CD14-positive monocyte (primary cell): ENCODE measurements at regions not wholly inside any gene's neighbourhood (a gene's known extent, or its start where the extent isn't known, plus 50 kb on each side); places are given as distances from the start of the nearest gene placed in this dataset.

Source experiments
- DNase-seq, 3 donors: peaks; one replicate each; pipeline ENCODE4 v3.0.0-alpha.2; 2011 to 2022
- H2AFZ ChIP-seq: 2 replicates; pipeline ENCODE4 v1.6.0; 2012; ENCODE audit warnings: mild to moderate bottlenecking, low read depth, low read length, inconsistent platforms; ENCODE audit not compliant: insufficient read depth, poor library complexity, severe bottlenecking
- H3K27ac ChIP-seq, 2 donors: 1 replicate in 1 of 2; 2 replicates in 1 of 2; pipeline ENCODE4 v1.5.1; 2012 to 2013; ENCODE audit warnings: low read length in 2 of 2, control low read depth in 1 of 2, inconsistent platforms in 1 of 2, low read depth in 1 of 2, mild to moderate bottlenecking in 1 of 2
- H3K27me3 ChIP-seq, 2 donors: one replicate each; pipeline versions ENCODE4 v1.6.0 to v1.6.1; 2011 to 2013; ENCODE audit warnings: low read length in 2 of 2; ENCODE audit not compliant: control insufficient read depth in 2 of 2, insufficient read depth in 2 of 2
- H3K36me3 ChIP-seq, 2 donors: replicated peaks in 1 of 2; 1 replicate in 1 of 2; 2 replicates in 1 of 2; pipeline versions ENCODE4 v1.5.1 to v1.6.1; 2012 to 2013; ENCODE audit warnings: low read length in 2 of 2, control low read depth in 1 of 2, inconsistent platforms in 1 of 2, mild to moderate bottlenecking in 1 of 2; ENCODE audit not compliant: insufficient read depth in 2 of 2, control insufficient read depth in 1 of 2
- H3K4me1 ChIP-seq, 2 donors: 1 replicate in 1 of 2; 2 replicates in 1 of 2; pipeline versions ENCODE4 v1.5.1 to v1.6.1; 2012 to 2013; ENCODE audit warnings: low read length in 2 of 2, control low read depth in 1 of 2, inconsistent platforms in 1 of 2, mild to moderate bottlenecking in 1 of 2, moderate library complexity in 1 of 2; ENCODE audit not compliant: insufficient read depth in 2 of 2, control insufficient read depth in 1 of 2
- H3K4me2 ChIP-seq: replicated peaks from 2 replicates; pipeline ENCODE3; 2012; ENCODE audit warnings: low read length, moderate library complexity, mild to moderate bottlenecking; ENCODE audit not compliant: poor library complexity, severe bottlenecking; ENCODE audit errors: extremely low read depth
- H3K4me3 ChIP-seq, 3 experiments: fragments of 200-600 bp in 1 of 3; sonication (generic) in 1 of 3; replicated peaks in 1 of 3; 1 replicate in 2 of 3; 2 replicates in 1 of 3; pipeline ENCODE4 v1.5.1; 2011 to 2013; ENCODE audit warnings: low read length in 3 of 3, mild to moderate bottlenecking in 3 of 3, control low read depth in 2 of 3, low read depth in 2 of 3, inconsistent platforms in 1 of 3, moderate library complexity in 1 of 3
- H3K79me2 ChIP-seq: 2 replicates; pipeline ENCODE4 v1.6.0; 2012; ENCODE audit warnings: mild to moderate bottlenecking, control low read depth, inconsistent platforms, low read length, moderate library complexity; ENCODE audit not compliant: insufficient read depth
- H3K9ac ChIP-seq: 2 replicates; pipeline ENCODE4 v1.6.0; 2017; ENCODE audit warnings: low read length, mild to moderate bottlenecking; ENCODE audit not compliant: insufficient read depth, poor library complexity, severe bottlenecking
- H3K9me3 ChIP-seq, 2 donors: replicated peaks in 1 of 2; 1 replicate in 1 of 2; 2 replicates in 1 of 2; pipeline versions ENCODE4 v1.5.1 to v1.6.1; 2012 to 2013; ENCODE audit warnings: low read length in 2 of 2, control low read depth in 1 of 2; ENCODE audit not compliant: control insufficient read depth in 1 of 2, insufficient read depth in 1 of 2
- H4K20me1 ChIP-seq: 2 replicates; pipeline ENCODE4 v1.6.0; 2012; ENCODE audit warnings: mild to moderate bottlenecking, low read length, control low read depth, moderate library complexity; ENCODE audit not compliant: insufficient read depth
- H3K27ac Mint-ChIP-seq, 7 donors: one replicate each; pipeline ENCODE4 v1.8.0; 2020; ENCODE audit warnings: mild to moderate bottlenecking in 7 of 7, mixed read lengths in 7 of 7, moderate library complexity in 6 of 7, inconsistent platforms in 2 of 7
- H3K27me3 Mint-ChIP-seq, 3 donors: one replicate each; pipeline ENCODE4 v1.8.0; 2021 to 2022; ENCODE audit warnings: low read depth in 3 of 3, mild to moderate bottlenecking in 3 of 3, mixed read lengths in 3 of 3, moderate library complexity in 3 of 3, inconsistent platforms in 1 of 3
- H3K36me3 Mint-ChIP-seq, 2 donors: one replicate each; pipeline ENCODE4 v1.8.0; 2020; ENCODE audit warnings: mixed read lengths in 2 of 2, inconsistent platforms in 1 of 2, mild to moderate bottlenecking in 1 of 2
- H3K4me1 Mint-ChIP-seq: one replicate; pipeline ENCODE4 v1.8.0; 2020; ENCODE audit warnings: mild to moderate bottlenecking, mixed read lengths
- H3K4me3 Mint-ChIP-seq, 2 donors: one replicate each; pipeline ENCODE4 v1.8.0; 2020; ENCODE audit warnings: mild to moderate bottlenecking in 2 of 2, mixed read lengths in 2 of 2, moderate library complexity in 1 of 2
- H3K9me3 Mint-ChIP-seq, 7 donors: one replicate each; pipeline ENCODE4 v1.8.0; 2020 to 2022; ENCODE audit warnings: mixed read lengths in 7 of 7, mild to moderate bottlenecking in 6 of 7, moderate library complexity in 6 of 7, inconsistent platforms in 2 of 7
- CTCF ChIP-seq: fragments of 200-600 bp; IDR thresholded peaks from one replicate; pipeline ENCODE4 v1.8.0; 2022; ENCODE audit warnings: antibody characterized with exemption, mild to moderate bottlenecking
- WGBS: methylation state at CpG from one replicate; pipeline ENCODE4 v1.1.5; 2013; ENCODE audit warnings: missing lambda C conversion rate; ENCODE audit not compliant: insufficient coverage; 5-methylcytosine and 5-hydroxymethylcytosine counted together
- intact Hi-C, 2 donors: fragments of 100-400 bp; cut with micrococcal nuclease; formaldehyde crosslinking; loops; one replicate each; pipeline versions ENCODE4 v1.15.0 to v1.15.1; 2023

- H3K9me3 Mint-ChIP-seq, result no peaks in the 10 kb centered on the region
- Histone ChIP-seq H3K9ac (no peak overlapping the region), H3K4me1 (no peaks in the 10 kb centered on the region), H3K36me3 (no peaks in the 10 kb centered on the region), H2AFZ (no peak overlapping the region), H3K79me2 (no peaks in the 10 kb centered on the region), H3K9me3 (no peaks in the 10 kb centered on the region), H3K27ac (no peak overlapping the region), H4K20me1 (no peaks in the 10 kb centered on the region), H3K4me2 (no peak overlapping the region), H3K27me3 (no peaks in the 10 kb centered on the region), H3K4me3 (no peak overlapping the region)
- WGBS, result no CpG with 5 or more reads among the region's 1 CpG
- no peak overlapping the region for H3K4me3 Mint-ChIP-seq
- H3K36me3 Mint-ChIP-seq, result no peaks in the 10 kb centered on the region
- intact Hi-C loops, result loop anchor here in 1 of 2 donors (5.0 kb wide), 1 partner anchor 213 kb away; no protein-coding TSS in a partner anchor
- no peak for TF ChIP-seq CTCF
- H3K27ac Mint-ChIP-seq, result peak overlapping the region in 1 of 7 donors; percentile 38
- no peaks in the 10 kb centered on the region for H3K4me1 Mint-ChIP-seq
- peaks cover 0 to 1% (median 0%) of the 10 kb centered on the region in 3 donors for H3K27me3 Mint-ChIP-seq
- DNase-seq, result no peak
These were observed 63.7 kb upstream of the TANC1 start for GRCh38 chr2:158904627-158905177.

- H3K9ac ChIP-seq, result no peak overlapping the region
- H3K27ac Mint-ChIP-seq, result no peak overlapping the region
- H3K9me3 Mint-ChIP-seq, result no peaks in the 10 kb centered on the region
- no peak overlapping the region for H3K4me3 ChIP-seq
- H3K79me2 ChIP-seq, result no peaks in the 10 kb centered on the region
- no peaks in the 10 kb centered on the region for H3K27me3 ChIP-seq
- no peaks in the 10 kb centered on the region for H4K20me1 ChIP-seq
- H2AFZ ChIP-seq, result no peak overlapping the region
- H3K4me3 Mint-ChIP-seq, result no peak overlapping the region
- no peak for DNase-seq
- H3K9me3 ChIP-seq, result no peaks in the 10 kb centered on the region
- H3K27me3 Mint-ChIP-seq, result peaks cover 0 to 1% (median 0%) of the 10 kb centered on the region in 3 donors
- H3K4me1 ChIP-seq, result no peaks in the 10 kb centered on the region
- TF ChIP-seq CTCF, result no peak
- no peaks in the 10 kb centered on the region for H3K4me1 Mint-ChIP-seq
- intact Hi-C loops, result no loop called here
- no peak overlapping the region for H3K4me2 ChIP-seq
- 100% methylated on average over 1 of the region's 3 CpGs for WGBS
- H3K27ac ChIP-seq, result no peak overlapping the region
- no peaks in the 10 kb centered on the region for H3K36me3 ChIP-seq
- no peaks in the 10 kb centered on the region for H3K36me3 Mint-ChIP-seq
These were observed 63.1 kb upstream of the TANC1 start for GRCh38 chr2:158905341-158905740.
